ENCODE measurements at regions not wholly inside any gene's neighbourhood (a gene's known extent, or its start where the extent isn't known, plus 50 kb on each side); places are given as distances from the start of the nearest gene placed in this dataset.

DNA sequence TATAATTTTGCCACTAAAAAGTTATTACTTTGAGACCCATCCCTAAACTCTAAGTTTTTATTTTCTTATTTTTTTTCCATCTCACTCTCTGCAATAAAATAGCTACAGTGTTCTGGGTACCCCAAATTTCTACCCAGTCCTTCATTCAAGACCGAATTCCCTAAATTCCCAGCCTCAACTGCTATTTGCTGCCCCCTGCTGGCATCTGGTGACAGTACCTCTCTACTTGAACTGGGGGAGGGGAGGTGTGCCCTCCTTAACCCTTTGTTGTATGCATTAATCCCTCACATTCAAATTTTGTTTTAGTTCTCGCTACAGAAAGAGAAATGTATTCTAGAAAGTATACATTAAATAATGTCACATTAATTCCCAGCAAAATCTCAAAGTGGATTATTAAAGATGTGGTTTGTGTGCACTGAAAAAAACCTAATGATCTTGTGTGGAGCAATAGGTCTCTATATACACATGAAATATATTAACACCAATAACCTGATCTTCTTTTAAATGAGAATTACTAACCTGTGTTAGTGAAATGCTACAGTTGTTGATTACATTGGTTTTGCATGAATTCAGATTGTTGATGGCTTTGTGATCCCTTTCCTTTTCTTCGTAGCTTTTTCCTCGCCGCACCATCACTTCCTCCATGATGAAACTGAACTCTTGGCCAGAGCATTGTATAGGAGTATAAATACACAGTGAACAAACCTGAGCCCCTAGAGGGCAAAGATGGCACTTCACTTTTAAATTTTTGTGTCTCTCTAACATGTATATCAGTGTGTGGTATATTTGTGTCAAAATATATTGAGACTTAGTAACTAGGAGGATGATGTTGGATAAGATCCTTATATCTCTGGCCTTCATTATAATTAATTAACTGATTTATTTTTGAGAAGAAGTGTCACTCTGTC, 590.0 kb downstream of the METTL15 start (continued):
- TF ChIP-seq REST (IDR thresholded peaks at IDR 0.05; ENCODE audit: low read depth): no peak
- TF ChIP-seq EGR1 (IDR thresholded peaks at IDR 0.05; ENCODE audit: low read depth): no peak
- TF ChIP-seq EZH2 (IDR thresholded peaks at IDR 0.05): no peak
- TF ChIP-seq FOSL1 (IDR thresholded peaks at IDR 0.05; ENCODE audit: low read depth): 0 out of 2 replicates have a peak, but pooled peaks have one; percentile 15
- TF ChIP-seq, protein P1, sequence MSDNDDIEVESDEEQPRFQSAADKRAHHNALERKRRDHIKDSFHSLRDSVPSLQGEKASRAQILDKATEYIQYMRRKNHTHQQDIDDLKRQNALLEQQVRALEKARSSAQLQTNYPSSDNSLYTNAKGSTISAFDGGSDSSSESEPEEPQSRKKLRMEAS (IDR thresholded peaks at IDR 0.05): no peak
- TF ChIP-seq, protein P2, sequence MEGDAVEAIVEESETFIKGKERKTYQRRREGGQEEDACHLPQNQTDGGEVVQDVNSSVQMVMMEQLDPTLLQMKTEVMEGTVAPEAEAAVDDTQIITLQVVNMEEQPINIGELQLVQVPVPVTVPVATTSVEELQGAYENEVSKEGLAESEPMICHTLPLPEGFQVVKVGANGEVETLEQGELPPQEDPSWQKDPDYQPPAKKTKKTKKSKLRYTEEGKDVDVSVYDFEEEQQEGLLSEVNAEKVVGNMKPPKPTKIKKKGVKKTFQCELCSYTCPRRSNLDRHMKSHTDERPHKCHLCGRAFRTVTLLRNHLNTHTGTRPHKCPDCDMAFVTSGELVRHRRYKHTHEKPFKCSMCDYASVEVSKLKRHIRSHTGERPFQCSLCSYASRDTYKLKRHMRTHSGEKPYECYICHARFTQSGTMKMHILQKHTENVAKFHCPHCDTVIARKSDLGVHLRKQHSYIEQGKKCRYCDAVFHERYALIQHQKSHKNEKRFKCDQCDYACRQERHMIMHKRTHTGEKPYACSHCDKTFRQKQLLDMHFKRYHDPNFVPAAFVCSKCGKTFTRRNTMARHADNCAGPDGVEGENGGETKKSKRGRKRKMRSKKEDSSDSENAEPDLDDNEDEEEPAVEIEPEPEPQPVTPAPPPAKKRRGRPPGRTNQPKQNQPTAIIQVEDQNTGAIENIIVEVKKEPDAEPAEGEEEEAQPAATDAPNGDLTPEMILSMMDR (IDR thresholded peaks at IDR 0.05 in 2 of 3, conservative IDR thresholded peaks at IDR 0.05 in 1 of 3; ENCODE audit: borderline replicate concordance in 1 of 3, insufficient read depth in 1 of 3, low read depth in 2 of 3, low read length in 2 of 3): peak; percentile 71 to 92 (median 85); a peak in 5 of 6 replicates
- no peak for TF ChIP-seq POLR2AphosphoS5 (IDR thresholded peaks at IDR 0.05; ENCODE audit: low read depth, low read length)
- no peak for TF ChIP-seq ZBTB33 (IDR thresholded peaks at IDR 0.05; ENCODE audit: extremely low read depth, insufficient replicate concordance, low read length)
- TF ChIP-seq SIN3A (IDR thresholded peaks at IDR 0.05; ENCODE audit: low read depth): no peak
- no peak for TF ChIP-seq YY1 (IDR thresholded peaks at IDR 0.05; ENCODE audit: extremely low read depth, insufficient replicate concordance, low read depth, low read length)
- TF ChIP-seq CBX3 (IDR thresholded peaks at IDR 0.05; ENCODE audit: low read depth): peak; percentile 50; the same call in 1 of the 2 replicates
